HG03571 (cell line): ENCODE measurements at regions not wholly inside any gene's neighbourhood (a gene's known extent, or its start where the extent isn't known, plus 50 kb on each side); places are given as distances from the start of the nearest gene placed in this dataset.
"Not testable (repeated sequence)": the region's sequence is repeated elsewhere in the genome, so short reads cannot be mapped to it uniquely, and the experiment has no call there.

Experiments used
- ATAC-seq: cut with Tn5 transposase; IDR thresholded peaks from one replicate; pipeline ENCODE4 v1.9.1; 2021; ENCODE audit not compliant: unreplicated experiment

GRCh38 chr4:131725521-131725920 is 1423.6 kb upstream of the PCDH10 start:
- not testable (repeated sequence) for ATAC-seq

DNA sequence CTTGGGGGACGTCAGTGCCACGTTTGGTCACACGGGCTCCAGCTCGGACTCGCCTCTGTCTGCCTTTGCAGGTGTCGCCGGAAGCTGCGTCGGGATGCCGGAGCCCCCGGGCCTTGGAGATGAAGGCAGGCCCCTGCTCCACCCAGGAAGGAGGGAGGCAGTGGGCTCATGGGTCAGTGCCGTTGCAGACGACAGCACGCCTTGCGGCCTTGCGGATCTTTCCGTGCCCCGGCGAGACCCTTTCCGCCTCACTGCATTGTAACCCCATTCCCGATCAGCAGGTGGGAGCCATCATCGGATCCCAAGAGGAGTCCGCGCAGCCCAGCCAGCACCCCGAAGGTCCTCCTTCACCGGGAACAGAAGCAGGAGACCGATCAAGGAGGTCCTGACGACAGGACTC is 1422.2 kb upstream of the PCDH10 start:
- not testable (repeated sequence) for ATAC-seq

- not testable (repeated sequence) for ATAC-seq
Measured at GRCh38 chr4:131727418-131727817, 1421.7 kb upstream of the PCDH10 start.

DNA sequence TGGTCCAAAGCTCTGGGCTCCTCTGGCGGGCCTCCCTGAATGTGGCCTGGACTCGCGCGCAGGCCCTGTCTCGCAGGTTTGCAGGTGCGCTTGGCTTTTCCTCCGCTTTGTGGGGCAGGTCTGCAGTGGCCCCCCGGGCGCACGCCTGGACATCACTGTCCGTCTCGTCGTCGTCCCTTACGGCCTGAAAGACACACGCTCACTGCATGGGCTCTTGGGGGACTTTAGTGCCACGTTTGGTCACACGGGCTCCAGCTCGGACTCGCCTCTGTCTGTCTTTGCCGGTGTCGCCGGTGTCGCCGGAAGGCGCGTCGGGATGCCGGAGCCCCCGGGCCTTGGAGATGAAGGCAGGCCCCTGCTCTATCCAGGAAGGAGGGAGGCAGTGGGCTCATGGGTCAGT is 1419.9 kb upstream of the PCDH10 start:
- ATAC-seq = not testable (repeated sequence)

GRCh38 chr4:131729716-131730398 is 1419.2 kb upstream of the PCDH10 start:
- ATAC-seq = not testable (repeated sequence)

DNA sequence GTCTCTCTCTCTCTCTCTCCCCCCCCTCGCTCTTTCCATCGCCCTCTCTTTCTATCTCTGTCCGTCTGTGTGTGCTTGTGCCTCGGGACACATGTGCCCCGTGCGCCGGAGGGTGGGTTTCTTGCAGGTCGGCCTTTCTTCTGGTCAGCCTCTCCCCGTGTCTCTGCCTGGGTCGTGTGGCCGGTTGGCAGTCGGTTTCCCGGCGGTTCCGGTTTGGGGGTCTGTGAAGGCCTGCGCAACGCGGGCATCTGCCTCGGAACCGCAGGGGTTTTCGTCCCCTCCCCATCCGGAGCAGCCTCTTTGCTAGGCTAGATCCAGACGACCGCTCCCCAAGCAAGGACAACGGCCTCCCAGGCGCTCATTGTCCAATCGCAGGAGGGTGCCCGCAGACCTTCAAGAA is 1418.5 kb upstream of the PCDH10 start:
- ATAC-seq = not testable (repeated sequence)

GRCh38 chr4:131732034-131732630 is 1417.0 kb upstream of the PCDH10 start:
- not testable (repeated sequence) for ATAC-seq

DNA sequence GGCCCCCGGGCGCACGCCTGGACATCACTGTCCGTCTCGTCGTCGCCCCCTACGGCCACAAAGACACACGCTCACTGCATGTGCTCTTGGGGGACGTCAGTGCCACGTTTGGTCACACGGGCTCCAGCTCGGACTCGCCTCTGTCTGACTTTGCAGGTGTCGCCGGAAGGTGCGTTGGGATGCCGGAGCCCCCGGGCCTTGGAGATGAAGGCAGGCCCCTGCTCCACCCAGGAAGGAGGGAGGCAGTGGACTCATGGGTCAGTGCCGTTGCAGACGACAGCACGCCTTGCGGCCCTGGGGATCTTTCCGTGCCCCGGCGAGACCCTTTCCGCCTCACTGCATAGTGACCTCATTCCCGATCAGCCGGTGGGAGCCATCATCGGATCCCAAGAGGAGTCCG is 1414.8 kb upstream of the PCDH10 start:
- ATAC-seq = not testable (repeated sequence)

- not testable (repeated sequence) for ATAC-seq
Measured at GRCh38 chr4:131734851-131735385, 1414.2 kb upstream of the PCDH10 start.

DNA sequence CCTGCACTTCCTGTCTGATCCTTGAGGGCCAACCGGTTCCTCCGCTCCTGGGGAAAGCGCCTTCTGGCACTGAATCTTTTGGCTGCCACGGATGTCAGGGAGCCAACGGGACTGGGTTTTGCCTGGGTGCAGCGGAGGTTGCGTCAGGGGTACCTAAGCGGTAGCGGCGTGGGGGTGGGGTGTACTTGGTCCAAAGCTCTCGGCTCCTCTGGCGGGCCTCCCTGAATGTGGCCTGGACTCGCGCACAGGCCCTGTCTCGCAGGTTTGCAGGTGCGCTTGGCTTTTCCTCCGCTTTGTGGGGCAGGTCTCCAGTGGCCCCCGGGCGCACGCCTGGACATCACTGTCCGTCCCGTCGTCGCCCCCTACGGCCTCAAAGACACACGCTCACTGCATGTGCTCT is 1410.1 kb upstream of the PCDH10 start:
- ATAC-seq = not testable (repeated sequence)

DNA sequence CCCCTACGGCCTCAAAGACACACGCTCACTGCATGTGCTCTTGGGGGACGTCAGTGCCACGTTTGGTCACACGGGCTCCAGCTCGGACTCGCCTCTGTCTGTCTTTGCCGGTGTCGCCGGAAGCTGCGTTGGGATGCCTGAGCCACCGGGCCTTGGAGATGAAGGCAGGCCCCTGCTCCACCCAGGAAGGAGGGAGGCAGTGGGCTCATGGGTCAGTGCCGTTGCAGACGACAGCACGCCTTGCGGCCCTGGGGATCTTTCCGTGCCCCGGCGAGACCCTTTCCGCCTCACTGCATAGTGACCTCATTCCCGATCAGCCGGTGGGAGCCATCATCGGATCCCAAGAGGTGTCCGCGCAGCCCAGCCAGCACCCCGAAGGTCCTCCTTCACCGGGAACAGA is 1407.3 kb upstream of the PCDH10 start:
- not testable (repeated sequence) for ATAC-seq

- ATAC-seq = not testable (repeated sequence)
Measured at GRCh38 chr4:131742536-131743205, 1406.4 kb upstream of the PCDH10 start.

GRCh38 chr4:131743348-131743747 is 1405.7 kb upstream of the PCDH10 start:
- not testable (repeated sequence) for ATAC-seq

GRCh38 chr4:131747203-131747602 is 1401.9 kb upstream of the PCDH10 start:
- not testable (repeated sequence) for ATAC-seq

- ATAC-seq = not testable (repeated sequence)
Measured at GRCh38 chr4:131749224-131749623, 1399.9 kb upstream of the PCDH10 start.

DNA sequence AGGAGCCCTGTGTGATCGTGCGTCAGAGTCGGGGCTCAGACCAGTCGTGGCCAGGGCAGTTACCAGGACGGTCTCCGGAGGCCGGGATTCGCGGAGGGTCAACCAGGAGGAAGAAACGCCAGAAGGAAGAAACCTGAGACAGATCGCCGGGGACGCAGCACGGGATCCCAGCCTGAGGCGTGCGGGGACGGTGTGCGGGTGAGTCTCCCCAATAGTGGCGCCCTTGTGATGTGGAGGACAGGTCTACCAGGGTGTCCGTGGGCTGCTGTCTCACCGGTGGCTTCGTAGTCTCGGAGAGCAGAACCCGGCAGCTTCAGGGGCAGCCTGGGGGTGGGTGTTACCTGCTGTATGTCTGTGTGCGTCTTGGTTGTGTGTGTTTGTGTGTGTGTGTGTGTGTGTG is 1399.1 kb upstream of the PCDH10 start:
- not testable (repeated sequence) for ATAC-seq

DNA sequence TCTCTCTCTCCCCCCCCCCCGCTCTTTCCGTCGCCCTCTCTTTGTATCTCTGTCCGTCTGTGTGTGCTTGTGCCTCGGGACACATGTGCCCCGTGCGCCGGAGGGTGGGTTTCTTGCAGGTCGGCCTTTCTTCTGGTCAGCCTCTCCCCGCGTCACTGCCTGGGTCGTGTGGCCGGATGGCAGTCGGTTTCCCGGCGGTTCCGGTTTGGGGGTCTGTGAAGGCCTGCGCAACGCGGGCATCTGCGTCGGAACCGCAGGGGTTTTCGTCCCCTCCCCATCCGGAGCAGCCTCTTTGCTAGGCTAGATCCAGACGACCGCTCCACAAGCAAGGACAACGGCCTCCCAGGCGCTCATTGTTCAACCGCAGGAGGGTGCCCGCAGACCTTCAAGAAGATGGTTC is 1398.6 kb upstream of the PCDH10 start:
- ATAC-seq = not testable (repeated sequence)

- not testable (repeated sequence) for ATAC-seq
Measured at GRCh38 chr4:131762234-131762633, 1386.9 kb upstream of the PCDH10 start.

GRCh38 chr4:131764730-131765129 is 1384.4 kb upstream of the PCDH10 start:
- ATAC-seq = no peak

DNA sequence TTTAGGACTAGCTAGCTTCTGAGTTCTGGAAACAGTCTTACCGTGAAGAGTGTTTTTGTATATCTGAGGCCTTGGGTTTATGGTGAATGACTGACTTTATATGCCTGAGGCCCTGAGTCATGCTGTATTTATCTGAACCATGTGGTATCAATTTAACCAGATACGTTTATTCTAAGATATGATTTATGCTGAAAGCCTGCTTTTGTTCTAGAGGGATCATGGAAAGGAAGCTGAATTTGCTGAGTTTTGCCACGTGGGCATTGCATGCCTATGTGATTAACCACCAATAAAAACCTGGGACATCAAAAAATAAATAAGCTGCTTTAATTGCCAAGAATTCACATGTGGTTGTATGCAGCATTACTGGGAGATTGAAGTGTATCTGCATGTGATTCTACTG is 1374.7 kb upstream of the PCDH10 start:
- not testable (repeated sequence) for ATAC-seq

DNA sequence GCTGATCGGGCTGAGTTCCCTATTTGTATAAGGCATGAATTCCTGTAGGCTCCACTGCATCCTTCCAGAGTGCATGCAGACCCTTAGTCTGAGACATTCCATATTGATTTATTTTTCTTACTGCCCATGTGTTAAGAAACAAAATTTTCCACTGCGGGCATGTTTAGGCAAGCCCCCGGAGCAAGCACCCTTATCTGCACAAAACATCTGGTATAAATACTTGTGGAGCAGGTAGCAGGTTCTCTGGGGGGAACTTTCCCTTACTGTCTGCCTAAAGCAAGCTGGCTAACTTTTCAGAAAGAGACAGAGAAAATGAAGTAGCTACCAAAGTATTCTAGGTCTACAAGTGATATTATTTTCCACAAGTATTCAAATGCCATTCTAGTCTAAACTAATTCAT is 1338.5 kb upstream of the PCDH10 start:
- ATAC-seq = not testable (repeated sequence)
